Activated CD8-positive, alpha-beta memory T cell treated with anti-CD3 and anti-CD28 coated beads, Interleukin-2, amount 10 ng/mL, durations not matched to agents 7 days and 5 days (primary cell): ENCODE measurements at regions not wholly inside any gene's neighbourhood (a gene's known extent, or its start where the extent isn't known, plus 50 kb on each side); places are given as distances from the start of the nearest gene placed in this dataset.
A peak's percentile ranks its signal among the peaks of the same experiment; 100 is the strongest.

Source experiments
- ATAC-seq: fragments of 150-1000 bp; cut with Tn5 transposase; one replicate; pipeline ENCODE4 v1.10.0; 2021; ENCODE audit warnings: moderate library complexity
- CTCF ChIA-PET: fragments of 350-600 bp; sonication (Branson Sonifier 250); formaldehyde crosslinking; loops from one replicate; lab custom pipeline; 2021; ENCODE audit warnings: antibody characterized with exemption; lab: Charles Lee
- DNase-seq: peaks from one replicate; pipeline ENCODE4 v3.0.0-alpha.2; 2020
- H3K27ac Mint-ChIP-seq: one replicate; pipeline ENCODE4 v1.8.0; 2021; ENCODE audit warnings: mild to moderate bottlenecking, mixed read lengths
- H3K27me3 Mint-ChIP-seq: one replicate; pipeline ENCODE4 v1.8.0; 2021; ENCODE audit warnings: mixed read lengths
- H3K36me3 Mint-ChIP-seq: one replicate; pipeline ENCODE4 v1.8.0; 2021; ENCODE audit warnings: mild to moderate bottlenecking, mixed read lengths
- H3K4me1 Mint-ChIP-seq: one replicate; pipeline ENCODE4 v1.8.0; 2021; ENCODE audit warnings: mixed read lengths
- H3K4me3 Mint-ChIP-seq: one replicate; pipeline ENCODE4 v1.8.0; 2021; ENCODE audit warnings: mild to moderate bottlenecking, moderate library complexity, mixed read lengths
- H3K9me3 Mint-ChIP-seq: one replicate; pipeline ENCODE4 v1.8.0; 2022; ENCODE audit warnings: low read depth, mixed read lengths

DNA sequence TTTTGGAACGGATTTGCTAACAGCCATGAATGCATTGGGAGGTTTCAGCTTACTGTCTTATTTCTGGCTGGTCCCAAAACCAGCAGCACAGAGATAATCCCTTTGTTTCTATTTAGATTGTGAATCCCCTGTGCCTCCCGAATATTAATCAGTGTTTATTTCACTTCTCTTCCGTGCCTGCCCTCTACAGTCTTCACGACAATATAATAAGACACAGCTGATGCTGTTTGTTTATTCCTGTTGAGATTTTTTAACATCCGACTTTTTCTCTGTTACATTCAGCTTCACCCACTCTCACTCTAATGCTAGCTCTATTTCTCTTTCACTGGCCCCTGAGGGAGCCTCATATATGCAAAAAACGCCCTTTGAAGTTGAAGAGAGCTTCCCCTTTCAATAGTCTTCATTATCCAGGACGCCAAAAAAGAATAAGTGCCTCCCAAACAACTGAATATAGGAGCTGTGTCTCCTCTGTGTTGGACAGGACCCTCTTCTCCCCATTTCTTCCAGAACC lies 995.3 kb downstream of the ROBO2 start:
- no peaks in the 10 kb centered on the region for H3K27me3 Mint-ChIP-seq
- no peaks in the 10 kb centered on the region for H3K9me3 Mint-ChIP-seq
- H3K36me3 Mint-ChIP-seq: no peaks in the 10 kb centered on the region
- H3K27ac Mint-ChIP-seq: no peak overlapping the region
- CTCF ChIA-PET: no interaction called here
- H3K4me3 Mint-ChIP-seq: no peak overlapping the region
- ATAC-seq (no peak), DNase-seq (no peak)
- no peaks in the 10 kb centered on the region for H3K4me1 Mint-ChIP-seq

DNA sequence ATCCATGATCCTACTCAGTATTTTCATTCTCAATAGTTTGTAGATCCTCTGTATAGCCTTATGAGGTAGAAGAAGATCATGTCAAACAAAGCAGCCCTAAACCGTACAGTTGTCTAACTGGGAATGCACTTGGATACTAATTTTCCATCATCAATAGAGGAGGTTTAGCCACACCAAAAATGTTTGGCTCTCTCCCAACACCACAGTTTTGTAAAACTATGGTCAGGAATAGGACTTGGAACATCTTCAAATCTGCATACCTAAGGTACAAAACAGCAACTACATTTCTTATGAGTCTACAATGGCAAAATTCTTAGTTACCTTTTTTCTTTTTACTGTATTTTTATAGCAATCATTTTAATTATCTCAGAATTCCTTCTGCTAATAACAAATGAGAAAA lies 1001.6 kb downstream of the ROBO2 start:
- DNase-seq (no peak), ATAC-seq (no peak)
- H3K36me3 Mint-ChIP-seq: no peaks in the 10 kb centered on the region
- CTCF ChIA-PET: no interaction called here
- H3K9me3 Mint-ChIP-seq: peaks cover 9% of the 10 kb centered on the region
- H3K27me3 Mint-ChIP-seq: no peaks in the 10 kb centered on the region
- no peak overlapping the region for H3K27ac Mint-ChIP-seq
- H3K4me3 Mint-ChIP-seq: no peak overlapping the region
- no peaks in the 10 kb centered on the region for H3K4me1 Mint-ChIP-seq

DNA sequence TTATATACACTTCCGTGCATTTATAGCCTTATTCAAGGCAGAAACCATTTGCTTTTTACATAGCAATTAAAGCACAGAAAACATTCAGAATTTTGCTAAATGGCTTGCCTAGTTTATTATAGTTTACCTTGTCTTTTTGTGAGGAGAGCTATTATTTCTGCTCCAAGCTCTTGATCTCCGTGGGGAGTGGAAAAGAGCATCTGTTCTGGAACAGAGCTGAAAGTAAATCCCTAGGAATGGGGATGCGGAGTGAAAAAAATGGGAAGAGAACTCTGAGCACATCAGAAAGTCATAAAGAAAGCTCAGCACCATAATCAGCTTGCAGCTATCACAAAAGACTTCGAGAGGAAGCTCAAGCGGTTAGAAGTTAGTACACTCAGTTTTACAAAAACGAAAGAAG lies 1006.7 kb downstream of the ROBO2 start:
- Mint-ChIP-seq H3K4me3 (no peak overlapping the region), H3K27me3 (no peaks in the 10 kb centered on the region), H3K36me3 (no peaks in the 10 kb centered on the region), H3K27ac (no peak overlapping the region), H3K9me3 (peaks cover 10% of the 10 kb centered on the region), H3K4me1 (no peaks in the 10 kb centered on the region)
- ATAC-seq: no peak
- no peak for DNase-seq
- CTCF ChIA-PET: no interaction called here

DNA sequence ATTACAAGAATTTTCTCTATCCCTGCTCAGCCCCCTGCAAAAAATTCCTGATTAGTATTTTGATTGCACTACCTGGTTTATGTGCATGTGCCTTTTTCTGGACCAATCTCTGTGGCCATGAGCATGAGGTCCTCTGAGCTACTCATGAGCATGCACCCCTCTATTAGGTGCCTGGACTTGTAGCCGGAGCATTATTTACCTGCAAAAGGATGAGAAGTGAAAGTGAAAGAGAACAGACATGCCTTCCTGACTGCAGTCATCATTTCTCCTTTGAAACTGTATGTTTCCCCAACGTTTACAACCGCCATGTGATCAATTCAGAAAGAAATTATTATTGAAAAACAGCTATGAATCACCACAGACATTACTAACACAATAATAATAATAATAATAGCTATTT lies 1008.8 kb downstream of the ROBO2 start:
- no peaks in the 10 kb centered on the region for H3K27me3 Mint-ChIP-seq
- CTCF ChIA-PET: no interaction called here
- H3K36me3 Mint-ChIP-seq: no peaks in the 10 kb centered on the region
- no peaks in the 10 kb centered on the region for H3K4me1 Mint-ChIP-seq
- DNase-seq (no peak), ATAC-seq (no peak)
- peaks cover 9% of the 10 kb centered on the region for H3K9me3 Mint-ChIP-seq
- no peak overlapping the region for H3K27ac Mint-ChIP-seq
- peak overlapping the region; percentile 28 for H3K4me3 Mint-ChIP-seq

DNA sequence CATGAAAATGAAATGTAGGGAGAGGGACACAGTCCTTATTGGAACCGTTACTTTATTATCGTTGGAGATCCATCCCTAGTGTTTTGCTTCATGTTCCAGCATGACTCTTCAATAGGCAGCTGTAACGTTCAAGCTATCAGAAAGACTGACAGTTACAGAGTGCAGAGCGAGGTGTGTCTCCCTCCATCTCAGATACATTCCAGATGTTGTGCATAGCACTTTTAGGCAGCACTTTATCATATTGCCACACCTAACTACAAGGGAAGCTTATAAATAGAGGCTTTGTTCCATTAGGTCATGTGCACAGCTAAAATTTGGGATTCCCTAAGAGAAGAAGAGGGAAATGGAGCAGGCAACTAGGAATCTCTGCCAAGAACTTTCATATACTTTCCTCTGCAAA lies 1009.6 kb downstream of the ROBO2 start:
- H3K4me1 Mint-ChIP-seq: no peaks in the 10 kb centered on the region
- CTCF ChIA-PET: no interaction called here
- peaks cover 9% of the 10 kb centered on the region for H3K9me3 Mint-ChIP-seq
- no peak for ATAC-seq
- H3K4me3 Mint-ChIP-seq: no peak overlapping the region
- no peaks in the 10 kb centered on the region for H3K27me3 Mint-ChIP-seq
- no peaks in the 10 kb centered on the region for H3K36me3 Mint-ChIP-seq
- no peak overlapping the region for H3K27ac Mint-ChIP-seq
- DNase-seq: no peak

DNA sequence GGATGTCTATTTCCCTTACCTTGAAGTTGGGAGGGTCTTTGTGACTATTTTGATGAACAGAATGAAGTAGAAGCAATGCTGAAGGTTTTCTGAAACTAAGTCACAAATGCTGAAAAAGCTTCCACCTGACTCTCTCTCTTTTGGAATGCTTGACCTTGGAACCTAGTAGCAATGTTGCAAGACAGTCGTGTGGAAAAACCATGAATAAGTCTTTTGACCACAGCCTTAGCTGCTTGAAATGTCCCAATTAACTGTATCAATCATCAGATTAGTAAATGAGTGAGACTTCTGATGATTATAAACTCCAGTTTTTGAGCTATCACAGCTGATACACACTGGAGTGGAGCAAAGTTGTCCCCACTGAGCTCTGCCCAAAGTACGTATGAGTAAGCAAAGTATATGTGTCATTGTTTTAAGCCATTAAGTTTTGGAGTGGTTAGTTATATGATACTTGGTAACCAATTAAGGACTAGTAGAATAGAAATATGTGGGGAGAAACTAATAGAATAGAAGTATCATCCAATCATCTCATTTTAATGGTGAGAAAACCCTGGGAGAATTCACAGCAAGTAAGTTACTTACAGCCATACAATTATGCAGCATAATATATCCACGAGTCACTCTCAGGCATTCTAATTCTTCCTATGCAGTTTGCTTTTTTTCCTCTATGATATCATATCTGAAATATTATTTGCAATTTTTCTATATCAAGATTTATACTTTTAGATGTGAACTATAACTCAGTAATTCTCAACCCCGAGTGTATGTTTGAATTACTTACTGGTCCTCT lies 1010.6 kb downstream of the ROBO2 start:
- no peak for ATAC-seq
- no peaks in the 10 kb centered on the region for H3K36me3 Mint-ChIP-seq
- peaks cover 5% of the 10 kb centered on the region for H3K9me3 Mint-ChIP-seq
- CTCF ChIA-PET: no interaction called here
- H3K27ac Mint-ChIP-seq: no peak overlapping the region
- no peak overlapping the region for H3K4me3 Mint-ChIP-seq
- no peak for DNase-seq
- no peaks in the 10 kb centered on the region for H3K4me1 Mint-ChIP-seq
- no peaks in the 10 kb centered on the region for H3K27me3 Mint-ChIP-seq

DNA sequence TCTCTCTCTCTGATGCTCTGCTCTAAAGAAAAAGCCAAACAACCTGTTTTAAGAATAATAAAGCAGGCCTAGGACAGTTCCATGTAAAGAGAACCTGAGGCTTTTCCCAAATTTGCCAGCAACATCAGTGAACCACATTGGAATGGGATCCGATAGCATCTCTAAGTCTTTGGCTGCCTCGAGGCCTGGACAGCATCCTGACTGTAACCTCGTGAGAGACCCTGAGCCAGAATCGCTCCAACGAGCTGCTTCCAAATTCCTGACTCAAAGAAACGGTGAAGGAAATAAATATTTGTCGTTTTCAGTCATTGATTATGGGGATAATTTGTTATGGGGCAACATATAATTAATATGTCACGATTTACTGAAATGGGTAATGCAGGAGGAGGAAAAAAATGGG lies 1012.8 kb downstream of the ROBO2 start:
- no peak for DNase-seq
- no peak overlapping the region for H3K4me3 Mint-ChIP-seq
- CTCF ChIA-PET: no interaction called here
- H3K36me3 Mint-ChIP-seq: no peaks in the 10 kb centered on the region
- no peak overlapping the region for H3K27ac Mint-ChIP-seq
- no peaks in the 10 kb centered on the region for H3K27me3 Mint-ChIP-seq
- peaks cover 3% of the 10 kb centered on the region for H3K9me3 Mint-ChIP-seq
- no peaks in the 10 kb centered on the region for H3K4me1 Mint-ChIP-seq
- no peak for ATAC-seq

DNA sequence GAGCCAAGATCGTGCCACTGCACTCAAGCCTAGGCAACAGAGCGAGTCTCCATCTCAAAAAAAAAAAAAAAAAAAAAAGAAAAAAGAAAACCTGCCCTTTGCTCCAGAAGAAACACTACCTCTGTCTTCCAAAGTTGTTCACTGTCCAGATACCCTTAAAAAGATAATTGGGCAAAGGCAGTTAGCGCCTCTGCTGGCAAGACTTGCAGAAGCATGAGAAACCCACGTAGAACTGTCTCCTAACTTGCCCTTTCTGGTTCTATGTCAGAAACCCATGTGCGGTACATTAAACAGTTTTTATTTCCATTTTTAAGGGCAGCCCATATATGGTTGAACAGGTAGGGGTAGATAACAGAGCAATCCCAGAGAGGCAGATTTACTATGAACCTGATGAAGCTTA lies 1026.4 kb downstream of the ROBO2 start:
- ATAC-seq (no peak), DNase-seq (no peak)
- Mint-ChIP-seq H3K9me3 (peaks cover 3% of the 10 kb centered on the region), H3K4me1 (no peaks in the 10 kb centered on the region), H3K36me3 (no peaks in the 10 kb centered on the region), H3K27ac (no peak overlapping the region), H3K27me3 (no peaks in the 10 kb centered on the region), H3K4me3 (no peak overlapping the region)
- CTCF ChIA-PET: no interaction called here

DNA sequence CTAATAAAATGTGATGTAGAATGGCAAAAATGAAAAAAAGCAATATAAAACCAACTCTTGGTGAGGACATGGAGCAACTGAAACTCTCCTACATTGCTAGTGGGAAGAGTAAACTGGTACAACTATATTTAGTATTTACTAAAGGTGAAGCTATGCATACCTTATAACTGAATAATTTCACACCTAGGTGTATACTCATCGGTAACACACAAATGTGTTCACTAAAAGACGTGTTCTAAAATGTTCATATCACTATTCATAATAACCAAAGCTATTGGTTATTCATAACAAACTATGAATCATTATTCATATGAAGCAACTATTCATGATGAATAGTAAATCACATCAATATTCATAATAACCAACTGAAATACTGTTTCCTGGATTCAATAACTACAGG lies 1030.3 kb downstream of the ROBO2 start:
- H3K36me3 Mint-ChIP-seq: no peaks in the 10 kb centered on the region
- no peak overlapping the region for H3K27ac Mint-ChIP-seq

DNA sequence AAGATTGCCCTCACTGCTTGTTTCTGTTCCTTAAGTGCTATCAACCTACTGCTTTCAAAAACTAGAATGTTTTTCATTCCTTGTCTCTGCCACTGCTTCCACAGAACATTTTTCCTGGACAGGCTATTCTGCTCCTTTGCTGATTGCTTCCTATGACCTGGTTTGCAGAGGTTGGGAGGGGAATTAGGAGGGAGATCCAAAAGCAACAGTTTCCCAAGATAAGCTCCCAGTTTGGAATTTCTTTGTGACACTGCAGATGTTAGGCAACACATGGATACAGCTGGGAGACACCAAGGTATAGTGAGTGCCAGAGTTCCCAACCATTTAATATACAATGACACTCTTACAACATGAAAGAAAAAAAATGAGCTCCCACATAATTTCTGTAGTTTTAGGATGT lies 1036.5 kb downstream of the ROBO2 start:
- H3K36me3 Mint-ChIP-seq: no peaks in the 10 kb centered on the region
- peaks cover 15% of the 10 kb centered on the region for H3K9me3 Mint-ChIP-seq
- H3K27ac Mint-ChIP-seq: no peak overlapping the region
- DNase-seq (no peak), ATAC-seq (no peak)
- no peak overlapping the region for H3K4me3 Mint-ChIP-seq
- no peaks in the 10 kb centered on the region for H3K4me1 Mint-ChIP-seq
- no peaks in the 10 kb centered on the region for H3K27me3 Mint-ChIP-seq
- CTCF ChIA-PET: no interaction called here

More for the DNA sequence above, 1030.3 kb downstream of the ROBO2 start:
- no peaks in the 10 kb centered on the region for H3K27me3 Mint-ChIP-seq
- DNase-seq (no peak), ATAC-seq (no peak)
- peaks cover 8% of the 10 kb centered on the region for H3K9me3 Mint-ChIP-seq
- H3K4me3 Mint-ChIP-seq: no peak overlapping the region
- CTCF ChIA-PET: no interaction called here
- H3K4me1 Mint-ChIP-seq: no peaks in the 10 kb centered on the region

DNA sequence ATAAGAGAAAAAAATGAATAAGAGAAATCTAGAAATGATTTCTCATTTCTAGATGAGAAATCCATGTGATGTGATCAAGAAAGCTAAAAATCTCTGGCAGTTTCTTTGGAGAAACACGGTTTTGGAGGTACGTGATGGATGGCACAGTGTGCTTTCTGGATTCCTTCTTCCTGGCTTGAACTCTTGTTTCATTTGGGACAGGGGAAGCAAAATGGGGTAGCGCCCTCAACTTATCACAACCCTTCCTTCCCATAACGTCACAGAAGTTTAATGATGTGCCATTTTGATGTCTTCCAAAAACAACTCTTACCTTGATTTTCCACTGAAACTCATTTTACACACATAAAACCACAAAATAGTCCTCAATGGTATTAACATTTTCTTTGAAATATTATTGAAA lies 1037.3 kb downstream of the ROBO2 start:
- ATAC-seq: no peak
- DNase-seq: no peak
- CTCF ChIA-PET: no interaction called here
- Mint-ChIP-seq H3K4me1 (no peaks in the 10 kb centered on the region), H3K27ac (no peak overlapping the region), H3K36me3 (no peaks in the 10 kb centered on the region), H3K4me3 (no peak overlapping the region), H3K27me3 (no peaks in the 10 kb centered on the region), H3K9me3 (peaks cover 15% of the 10 kb centered on the region)

DNA sequence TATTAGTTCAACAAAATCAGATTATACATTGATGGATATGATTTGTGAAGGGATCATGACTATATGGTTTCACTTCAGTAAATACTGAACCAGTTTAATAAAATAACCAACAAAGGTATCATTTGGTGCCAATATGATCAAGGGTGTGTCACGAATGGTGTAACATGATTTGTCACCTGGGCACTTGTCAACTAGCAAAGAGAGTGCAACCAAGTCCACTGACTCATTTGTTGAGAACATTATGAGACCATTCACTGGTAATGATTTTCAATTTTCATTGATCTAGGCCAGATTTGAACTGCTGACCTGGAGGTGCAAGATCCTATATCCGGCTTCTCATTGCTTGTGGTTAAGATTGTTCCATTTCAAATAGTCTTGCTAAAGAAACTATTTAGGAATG lies 1037.9 kb downstream of the ROBO2 start:
- DNase-seq (no peak), ATAC-seq (no peak)
- CTCF ChIA-PET: no interaction called here
- Mint-ChIP-seq H3K9me3 (peaks cover 15% of the 10 kb centered on the region), H3K36me3 (no peaks in the 10 kb centered on the region), H3K4me3 (no peak overlapping the region), H3K27me3 (no peaks in the 10 kb centered on the region), H3K4me1 (no peaks in the 10 kb centered on the region), H3K27ac (no peak overlapping the region)

DNA sequence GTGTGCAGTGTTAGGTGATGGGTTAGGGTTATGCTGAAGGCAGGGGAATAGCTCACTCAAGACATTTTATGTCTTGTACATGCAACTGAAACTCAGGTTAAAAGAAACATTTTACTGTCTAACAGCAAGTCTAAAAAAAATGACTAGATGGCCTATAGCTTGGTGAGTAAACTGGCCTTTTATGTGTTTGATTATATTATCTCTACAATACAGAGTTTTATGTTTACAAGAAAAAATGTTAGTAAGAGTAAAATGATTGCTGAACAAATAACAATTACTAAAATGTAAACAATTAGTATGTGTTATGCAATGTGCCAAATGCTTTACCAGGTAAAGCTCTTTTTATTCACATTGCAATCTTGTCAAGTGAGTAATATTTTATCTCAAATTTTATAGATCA lies 1039.6 kb downstream of the ROBO2 start:
- CTCF ChIA-PET: no interaction called here
- Mint-ChIP-seq H3K27me3 (no peaks in the 10 kb centered on the region), H3K4me3 (no peak overlapping the region), H3K27ac (no peak overlapping the region), H3K36me3 (no peaks in the 10 kb centered on the region), H3K9me3 (peaks cover 12% of the 10 kb centered on the region), H3K4me1 (no peaks in the 10 kb centered on the region)
- no peak for ATAC-seq
- no peak for DNase-seq

DNA sequence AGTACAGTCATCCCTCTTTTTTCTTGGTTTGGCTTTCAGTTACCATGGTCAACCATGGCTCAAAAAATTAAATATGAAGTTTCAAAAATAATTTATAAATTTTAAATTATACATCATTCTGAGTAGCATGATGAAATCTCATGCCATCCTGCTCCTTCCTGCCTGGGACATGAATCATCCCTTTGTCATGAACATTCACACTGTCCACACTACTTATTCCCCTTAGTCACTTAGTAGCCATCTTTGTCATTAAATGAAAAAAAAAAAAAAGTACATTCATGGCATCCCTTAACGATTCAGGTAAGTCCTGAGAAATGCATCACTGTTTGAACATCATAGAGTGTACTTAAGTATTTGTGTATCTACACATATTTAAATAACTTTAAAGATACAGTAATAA lies 1046.3 kb downstream of the ROBO2 start:
- no peaks in the 10 kb centered on the region for H3K4me1 Mint-ChIP-seq
- no peak for ATAC-seq
- CTCF ChIA-PET: no interaction called here
- no peaks in the 10 kb centered on the region for H3K27me3 Mint-ChIP-seq
- no peak overlapping the region for H3K27ac Mint-ChIP-seq
- H3K36me3 Mint-ChIP-seq: no peaks in the 10 kb centered on the region
- no peak for DNase-seq
- no peak overlapping the region for H3K4me3 Mint-ChIP-seq
- H3K9me3 Mint-ChIP-seq: peaks cover 15% of the 10 kb centered on the region
